Panc1 (cell line): ENCODE measurements at regions not wholly inside any gene's neighbourhood (a gene's known extent, or its start where the extent isn't known, plus 50 kb on each side); places are given as distances from the start of the nearest gene placed in this dataset.
A peak's percentile ranks its signal among the peaks of the same experiment; 100 is the strongest.

Experiments
- ATAC-seq: fragments of 200-7000 bp; cut with Tn5 transposase; 2 replicates; pipeline ENCODE4 v1.9.1; 2020; ENCODE audit warnings: mild to moderate bottlenecking, moderate library complexity
- BruUV-seq: library from RNA; stranded (reverse); fragments of 400-500 nt; replicated peaks from 2 replicates; lab custom pipeline; 2021; lab: Mats Ljungman, UMichigan
- CTCF ChIA-PET: fragments of 300-600 bp; sonication (Branson Sonifier 250); formaldehyde crosslinking; loops from one replicate; lab custom pipeline; 2022; ENCODE audit warnings: antibody characterized with exemption; lab: Charles Lee
- POLR2A ChIA-PET: fragments of 300-600 bp; sonication (Branson Sonifier 250); formaldehyde crosslinking; loops from one replicate; lab custom pipeline; 2022; ENCODE audit warnings: antibody characterized with exemption; lab: Charles Lee
- DNase-seq: peaks from one replicate; pipeline ENCODE4 v3.0.0-alpha.2; 2010; ENCODE audit warnings: low read depth, low spot score
- H3K27ac ChIP-seq: 2 replicates; pipeline ENCODE4 v1.5.1; 2011; ENCODE audit warnings: mild to moderate bottlenecking, low read length, inconsistent platforms
- H3K27me3 ChIP-seq: fragments of 200-500 bp; sonication (Bioruptor generic); 2 replicates; pipeline ENCODE4 v1.6.0; 2014; ENCODE audit warnings: low read length, inconsistent platforms; ENCODE audit not compliant: control insufficient read depth, insufficient read depth
- H3K36me3 ChIP-seq: fragments of 200-500 bp; sonication (Bioruptor generic); 2 replicates; pipeline ENCODE4 v1.5.1; 2014; ENCODE audit warnings: inconsistent platforms, mild to moderate bottlenecking, low read length, moderate library complexity; ENCODE audit not compliant: control insufficient read depth, insufficient read depth
- H3K4me1 ChIP-seq: 2 replicates; pipeline ENCODE4 v1.5.1; 2011; ENCODE audit warnings: inconsistent platforms, mild to moderate bottlenecking, low read length, moderate library complexity; ENCODE audit not compliant: control insufficient read depth, insufficient read depth
- H3K4me3 ChIP-seq, 2 experiments: 2 replicates each; pipeline ENCODE4 v1.5.1; 2011 to 2012; ENCODE audit warnings: low read depth in 2 of 2, low read length in 2 of 2, mild to moderate bottlenecking in 2 of 2, inconsistent platforms in 1 of 2, moderate library complexity in 1 of 2
- H3K9me3 ChIP-seq: fragments of 200-500 bp; sonication (Bioruptor generic); 2 replicates; pipeline ENCODE4 v1.5.1; 2014; ENCODE audit warnings: low read depth, mild to moderate bottlenecking, inconsistent platforms, low read length, moderate library complexity; ENCODE audit not compliant: control insufficient read depth, insufficient read depth
- POLR2AphosphoS5 ChIP-seq: IDR thresholded peaks from 2 replicates; pipeline ENCODE4 v1.6.1; 2012; ENCODE audit warnings: mild to moderate bottlenecking, low read depth, low read length, moderate library complexity
- SIN3A ChIP-seq: IDR thresholded peaks from 2 replicates; pipeline ENCODE4 v1.6.1; 2012; ENCODE audit warnings: low read depth, mild to moderate bottlenecking, low read length, moderate library complexity, borderline replicate concordance; ENCODE audit not compliant: insufficient read depth
- TCF7L2 ChIP-seq: IDR thresholded peaks from 2 replicates; pipeline ENCODE4 v1.6.1; 2011; ENCODE audit warnings: mild to moderate bottlenecking, low read depth, low read length, inconsistent platforms
- in situ Hi-C: cut with HindIII; loops from 2 replicates; pipeline ENCODE4 v1.10.0; 2016; ENCODE audit warnings: low sequenced_read_pairs, low pct_unique_long_range_greater_than_20kb
- intact Hi-C: fragments of 100-400 bp; cut with micrococcal nuclease; formaldehyde crosslinking; loops from one replicate; pipeline ENCODE4 v1.10.0; 2022; ENCODE audit not compliant: unreplicated experiment
- TF ChIP-seq, protein P1 (sequence below): fragments of 450-650 bp; IDR thresholded peaks from 2 replicates; pipeline ENCODE4 v1.5.1; 2017; ENCODE audit warnings: mild to moderate bottlenecking
- TF ChIP-seq, protein P2 (sequence below), 2 experiments: IDR thresholded peaks; 2 replicates each; pipeline ENCODE4 v1.6.1; 2011 to 2012; ENCODE audit warnings: low read depth in 2 of 2, control low read depth in 1 of 2, low read length in 1 of 2, mild to moderate bottlenecking in 1 of 2, moderate library complexity in 1 of 2; ENCODE audit not compliant: insufficient read depth in 1 of 2

DNA sequence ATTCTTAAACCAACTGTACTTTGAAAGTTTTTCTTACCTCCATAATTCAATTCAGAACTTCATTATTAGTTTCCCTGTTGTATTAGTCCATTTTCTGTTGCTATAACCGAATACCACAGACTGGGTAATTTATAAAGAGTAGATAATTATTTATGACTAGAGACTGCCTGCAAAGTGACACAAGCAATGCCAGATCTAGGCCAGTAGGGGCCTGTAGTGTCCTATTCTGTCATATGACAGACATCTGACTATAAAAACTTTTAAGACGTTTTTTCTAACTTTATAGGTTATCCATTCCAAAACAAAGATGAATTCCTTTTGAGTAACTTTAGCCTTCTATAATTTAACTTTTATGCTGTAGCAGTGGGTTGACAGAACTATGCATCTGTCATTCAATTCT is 2783.8 kb downstream of the PCDH9 start:
- no peak for ATAC-seq
- intact Hi-C loops (no loop called here), in situ Hi-C loops (no loop called here)
- ChIA-PET CTCF (no interaction called here), POLR2A (no interaction called here)
- no peaks in the 10 kb centered on the region for H3K9me3 ChIP-seq
- no peaks in the 10 kb centered on the region for H3K27me3 ChIP-seq
- TF ChIP-seq TCF7L2 (no peak), POLR2AphosphoS5 (no peak)
- TF ChIP-seq, protein P1, sequence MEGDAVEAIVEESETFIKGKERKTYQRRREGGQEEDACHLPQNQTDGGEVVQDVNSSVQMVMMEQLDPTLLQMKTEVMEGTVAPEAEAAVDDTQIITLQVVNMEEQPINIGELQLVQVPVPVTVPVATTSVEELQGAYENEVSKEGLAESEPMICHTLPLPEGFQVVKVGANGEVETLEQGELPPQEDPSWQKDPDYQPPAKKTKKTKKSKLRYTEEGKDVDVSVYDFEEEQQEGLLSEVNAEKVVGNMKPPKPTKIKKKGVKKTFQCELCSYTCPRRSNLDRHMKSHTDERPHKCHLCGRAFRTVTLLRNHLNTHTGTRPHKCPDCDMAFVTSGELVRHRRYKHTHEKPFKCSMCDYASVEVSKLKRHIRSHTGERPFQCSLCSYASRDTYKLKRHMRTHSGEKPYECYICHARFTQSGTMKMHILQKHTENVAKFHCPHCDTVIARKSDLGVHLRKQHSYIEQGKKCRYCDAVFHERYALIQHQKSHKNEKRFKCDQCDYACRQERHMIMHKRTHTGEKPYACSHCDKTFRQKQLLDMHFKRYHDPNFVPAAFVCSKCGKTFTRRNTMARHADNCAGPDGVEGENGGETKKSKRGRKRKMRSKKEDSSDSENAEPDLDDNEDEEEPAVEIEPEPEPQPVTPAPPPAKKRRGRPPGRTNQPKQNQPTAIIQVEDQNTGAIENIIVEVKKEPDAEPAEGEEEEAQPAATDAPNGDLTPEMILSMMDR = peak; percentile 48; the same call in 1 of the 2 replicates
- TF ChIP-seq, protein P2, sequence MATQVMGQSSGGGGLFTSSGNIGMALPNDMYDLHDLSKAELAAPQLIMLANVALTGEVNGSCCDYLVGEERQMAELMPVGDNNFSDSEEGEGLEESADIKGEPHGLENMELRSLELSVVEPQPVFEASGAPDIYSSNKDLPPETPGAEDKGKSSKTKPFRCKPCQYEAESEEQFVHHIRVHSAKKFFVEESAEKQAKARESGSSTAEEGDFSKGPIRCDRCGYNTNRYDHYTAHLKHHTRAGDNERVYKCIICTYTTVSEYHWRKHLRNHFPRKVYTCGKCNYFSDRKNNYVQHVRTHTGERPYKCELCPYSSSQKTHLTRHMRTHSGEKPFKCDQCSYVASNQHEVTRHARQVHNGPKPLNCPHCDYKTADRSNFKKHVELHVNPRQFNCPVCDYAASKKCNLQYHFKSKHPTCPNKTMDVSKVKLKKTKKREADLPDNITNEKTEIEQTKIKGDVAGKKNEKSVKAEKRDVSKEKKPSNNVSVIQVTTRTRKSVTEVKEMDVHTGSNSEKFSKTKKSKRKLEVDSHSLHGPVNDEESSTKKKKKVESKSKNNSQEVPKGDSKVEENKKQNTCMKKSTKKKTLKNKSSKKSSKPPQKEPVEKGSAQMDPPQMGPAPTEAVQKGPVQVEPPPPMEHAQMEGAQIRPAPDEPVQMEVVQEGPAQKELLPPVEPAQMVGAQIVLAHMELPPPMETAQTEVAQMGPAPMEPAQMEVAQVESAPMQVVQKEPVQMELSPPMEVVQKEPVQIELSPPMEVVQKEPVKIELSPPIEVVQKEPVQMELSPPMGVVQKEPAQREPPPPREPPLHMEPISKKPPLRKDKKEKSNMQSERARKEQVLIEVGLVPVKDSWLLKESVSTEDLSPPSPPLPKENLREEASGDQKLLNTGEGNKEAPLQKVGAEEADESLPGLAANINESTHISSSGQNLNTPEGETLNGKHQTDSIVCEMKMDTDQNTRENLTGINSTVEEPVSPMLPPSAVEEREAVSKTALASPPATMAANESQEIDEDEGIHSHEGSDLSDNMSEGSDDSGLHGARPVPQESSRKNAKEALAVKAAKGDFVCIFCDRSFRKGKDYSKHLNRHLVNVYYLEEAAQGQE (IDR thresholded peaks at IDR 0.05; ENCODE audit: insufficient read depth in 1 of 2, low read depth in 2 of 2, low read length in 1 of 2) = no peak
- H3K4me1 ChIP-seq = no peaks in the 10 kb centered on the region
- no TSS peak for BruUV-seq
- no peak for DNase-seq
- no peak overlapping the region for H3K27ac ChIP-seq
- H3K36me3 ChIP-seq = no peaks in the 10 kb centered on the region
- no peak overlapping the region for H3K4me3 ChIP-seq

DNA sequence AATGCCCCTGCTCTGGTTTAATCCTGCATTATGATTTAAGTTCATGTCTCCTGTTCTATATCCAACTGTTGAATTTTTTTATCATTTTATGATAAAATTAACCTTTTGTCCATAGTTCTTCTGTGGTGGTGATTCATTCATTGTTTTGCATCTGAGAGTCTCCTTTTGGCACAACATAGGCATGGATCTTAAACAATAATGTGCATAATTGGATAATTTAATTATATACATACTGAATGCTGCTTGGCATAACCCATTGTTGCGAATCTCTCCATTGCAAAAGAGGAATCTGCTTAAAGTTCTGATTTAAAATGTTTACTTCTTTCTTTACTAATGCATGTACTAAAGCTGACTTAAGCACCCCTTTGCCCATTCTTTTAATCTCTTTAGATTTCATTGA is 2788.4 kb downstream of the PCDH9 start:
- no peak for ATAC-seq
- Histone ChIP-seq H3K36me3 (no peaks in the 10 kb centered on the region), H3K27ac (no peak overlapping the region), H3K4me3 (no peak overlapping the region), H3K4me1 (no peaks in the 10 kb centered on the region), H3K27me3 (no peaks in the 10 kb centered on the region), H3K9me3 (no peaks in the 10 kb centered on the region)
- ChIA-PET CTCF (no interaction called here), POLR2A (no interaction called here)
- DNase-seq = no peak
- TF ChIP-seq TCF7L2 (no peak), SIN3A (no peak), POLR2AphosphoS5 (no peak)
- TF ChIP-seq, protein P1 = no peak
- TF ChIP-seq, protein P2 (IDR thresholded peaks at IDR 0.05; ENCODE audit: insufficient read depth in 1 of 2, low read depth in 2 of 2, low read length in 1 of 2) = no peak
- in situ Hi-C loops (no loop called here), intact Hi-C loops (no loop called here)
- no TSS peak for BruUV-seq
